ENCODE measurements at regions not wholly inside any gene's neighbourhood (a gene's known extent, or its start where the extent isn't known, plus 50 kb on each side); places are given as distances from the start of the nearest gene placed in this dataset.

DNA sequence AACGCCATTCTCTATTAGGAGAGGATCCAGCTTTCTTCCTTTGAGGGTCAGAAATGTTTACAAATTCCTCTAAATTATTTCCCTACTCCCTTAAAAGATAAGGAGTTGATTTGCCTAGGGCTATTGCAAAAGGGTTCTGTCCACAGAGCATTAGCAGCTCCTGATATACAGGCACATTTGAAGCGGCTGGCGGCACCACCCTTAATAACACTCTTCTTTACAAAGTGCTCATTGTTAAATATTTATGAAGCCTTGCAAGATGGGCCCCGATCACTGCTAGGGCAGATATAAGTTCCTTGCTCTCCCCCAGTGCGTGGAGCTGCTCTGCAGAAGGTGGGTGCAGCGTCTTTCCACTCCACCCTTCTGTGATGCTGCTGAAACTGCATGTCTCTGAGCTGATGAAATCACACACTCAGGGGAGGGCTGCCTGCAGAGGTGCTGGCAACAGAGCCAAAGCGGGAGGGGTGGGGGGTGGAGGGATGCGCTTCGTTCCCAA is 116.7 kb upstream of the NTM start:
- TF ChIP-seq CTCF (IDR thresholded peaks at IDR 0.05; ENCODE audit: low read depth, low read length): no peak
- H3K4me3 ChIP-seq (ENCODE audit: low read depth, low read length): no peak overlapping the region

DNA sequence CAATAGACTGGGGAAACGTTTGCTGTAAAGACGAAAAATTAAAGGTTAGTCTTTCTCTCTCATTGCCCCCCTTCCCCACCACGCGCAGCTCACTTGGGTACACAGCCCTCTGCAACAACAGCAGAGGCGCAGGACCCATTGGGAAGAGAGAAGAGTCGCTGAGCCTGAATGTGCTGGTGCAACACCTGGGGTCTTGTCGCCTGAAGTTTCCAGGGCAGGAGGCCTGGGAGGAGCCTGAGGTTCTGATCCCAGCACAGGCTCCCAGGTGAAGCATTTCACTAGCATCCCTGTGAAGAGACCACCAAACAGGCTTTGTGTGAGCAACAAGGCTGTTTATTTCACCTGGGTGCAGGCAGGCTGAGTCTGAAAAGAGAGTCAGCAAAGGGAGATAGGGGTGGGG is 116.2 kb upstream of the NTM start:
- TF ChIP-seq CTCF (IDR thresholded peaks at IDR 0.05; ENCODE audit: low read depth, low read length): no peak
- no peak overlapping the region for H3K4me3 ChIP-seq (ENCODE audit: low read depth, low read length)

DNA sequence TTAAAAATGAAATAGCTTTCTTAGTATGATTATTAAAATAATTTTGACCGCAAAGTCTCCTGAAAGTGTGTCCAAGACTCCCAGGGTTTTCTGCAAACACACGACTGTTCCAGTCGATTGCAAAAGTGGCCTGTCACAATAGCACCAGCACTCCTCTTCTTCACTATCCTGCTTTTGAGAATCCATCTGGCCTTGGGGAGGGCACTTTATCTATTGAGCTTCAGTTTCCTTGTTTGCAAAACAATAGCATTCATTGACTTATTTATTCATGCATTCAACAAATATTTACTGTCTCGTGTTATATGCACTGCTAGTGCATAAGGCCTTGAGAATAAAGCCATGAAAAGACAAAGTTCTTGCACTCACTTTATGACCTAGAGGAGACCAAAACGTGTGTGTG is 96.2 kb upstream of the NTM start:
- no peak overlapping the region for H3K4me3 ChIP-seq (ENCODE audit: low read depth, low read length)
- TF ChIP-seq CTCF (IDR thresholded peaks at IDR 0.05; ENCODE audit: low read depth, low read length): no peak

GRCh38 chr11:131275580-131275979 is 94.8 kb upstream of the NTM start:
- H3K4me3 ChIP-seq (ENCODE audit: low read depth, low read length): no peak overlapping the region
- TF ChIP-seq CTCF (IDR thresholded peaks at IDR 0.05; ENCODE audit: low read depth, low read length): no peak

DNA sequence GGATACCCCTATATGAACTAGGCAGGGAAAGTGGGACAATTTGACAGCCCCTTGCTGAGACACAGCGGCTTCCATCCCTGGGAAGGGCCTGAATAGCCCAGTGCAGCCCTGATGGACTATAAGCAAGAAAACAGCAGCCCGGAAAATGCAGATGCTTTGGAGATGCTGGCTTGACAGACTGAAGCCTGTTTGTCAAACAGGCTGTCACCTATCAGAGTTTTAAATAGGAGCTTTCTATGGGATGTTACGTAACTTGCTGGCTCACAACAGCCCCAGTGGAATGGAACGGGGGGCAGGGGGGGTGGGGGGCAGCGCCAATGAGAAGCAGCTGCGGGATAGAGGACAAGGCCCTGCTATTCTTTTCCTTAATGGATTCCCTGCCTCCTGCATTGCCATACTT is 91.9 kb upstream of the NTM start:
- no peak overlapping the region for H3K4me3 ChIP-seq (ENCODE audit: low read depth, low read length)
- no peak for TF ChIP-seq CTCF (IDR thresholded peaks at IDR 0.05; ENCODE audit: low read depth, low read length)

DNA sequence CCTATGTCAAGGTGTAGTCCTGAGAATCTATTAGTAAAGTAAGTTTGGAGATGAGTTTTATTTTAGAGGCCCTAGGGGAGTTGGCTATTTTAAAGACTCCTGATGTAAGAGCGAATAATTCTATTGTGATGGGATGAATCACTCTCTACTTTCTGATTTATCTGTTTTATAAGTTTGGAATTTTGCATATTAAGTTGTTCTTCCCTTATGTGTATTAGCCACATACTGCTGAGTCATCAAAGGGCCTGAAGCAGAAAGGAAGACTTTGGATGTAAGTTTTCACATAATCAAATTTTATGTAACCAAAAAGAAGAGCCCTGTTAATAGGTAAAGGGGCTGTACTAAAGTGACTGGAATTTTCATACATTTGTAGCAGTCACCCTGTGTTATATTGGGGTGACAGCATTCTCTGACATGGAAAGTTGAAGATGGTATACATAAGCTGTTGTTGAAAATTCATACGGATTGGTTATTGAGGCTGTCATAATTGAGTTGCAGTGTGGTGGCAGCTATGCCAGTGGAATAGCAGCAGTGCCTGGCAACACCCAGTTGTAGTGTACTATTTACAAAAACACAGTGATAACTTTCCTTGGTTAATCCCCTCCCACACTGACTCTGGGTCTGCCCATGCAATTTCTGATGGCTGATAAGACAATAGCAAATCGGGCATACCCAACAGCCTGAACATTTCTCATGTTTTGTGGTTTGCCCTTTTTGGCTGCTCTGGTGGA is 90.6 kb upstream of the NTM start:
- no peak for TF ChIP-seq CTCF (IDR thresholded peaks at IDR 0.05; ENCODE audit: low read depth, low read length)

GRCh38 chr11:131281316-131281715 is 89.1 kb upstream of the NTM start:
- no peak for TF ChIP-seq CTCF (IDR thresholded peaks at IDR 0.05; ENCODE audit: low read depth, low read length)

More for the DNA sequence above, 90.6 kb upstream of the NTM start:
- no peak overlapping the region for H3K4me3 ChIP-seq (ENCODE audit: low read depth, low read length)

More at GRCh38 chr11:131281316-131281715, 89.1 kb upstream of the NTM start:
- H3K4me3 ChIP-seq (ENCODE audit: low read depth, low read length): no peak overlapping the region
